HG03097 (cell line): ENCODE measurements at regions not wholly inside any gene's neighbourhood (a gene's known extent, or its start where the extent isn't known, plus 50 kb on each side); places are given as distances from the start of the nearest gene placed in this dataset.

ENCODE experiments used
- ATAC-seq: cut with Tn5 transposase; IDR thresholded peaks from one replicate; pipeline ENCODE4 v1.9.1; 2021; ENCODE audit not compliant: unreplicated experiment, low FRiP score

DNA sequence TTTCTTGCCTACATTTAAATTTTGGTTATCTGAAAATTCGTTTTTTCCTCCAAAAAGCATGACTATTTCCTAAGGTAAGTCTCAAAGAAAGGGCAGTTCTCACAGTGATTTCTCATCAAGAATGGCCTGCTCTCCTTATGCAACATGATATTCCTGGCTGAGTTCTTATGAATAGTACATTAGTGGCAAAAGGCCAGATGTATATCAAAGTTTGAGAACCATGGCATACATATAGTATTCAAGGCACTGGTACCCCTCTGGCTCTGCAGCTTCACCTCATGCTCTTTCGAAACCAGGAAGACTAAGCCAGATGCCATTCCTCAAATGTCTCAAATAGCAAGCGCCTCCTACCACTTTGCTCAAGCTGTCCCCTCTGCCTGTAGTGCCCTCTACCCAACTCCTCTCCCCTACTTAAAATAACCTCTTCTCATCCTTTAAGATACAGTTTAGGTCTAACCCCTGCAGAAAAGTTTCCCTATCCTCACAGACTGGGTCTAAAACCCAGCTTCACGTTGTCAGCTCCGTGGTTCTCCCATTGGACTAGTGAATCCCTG, 280.3 kb downstream of the HACE1 start:
- ATAC-seq, result no peak

DNA sequence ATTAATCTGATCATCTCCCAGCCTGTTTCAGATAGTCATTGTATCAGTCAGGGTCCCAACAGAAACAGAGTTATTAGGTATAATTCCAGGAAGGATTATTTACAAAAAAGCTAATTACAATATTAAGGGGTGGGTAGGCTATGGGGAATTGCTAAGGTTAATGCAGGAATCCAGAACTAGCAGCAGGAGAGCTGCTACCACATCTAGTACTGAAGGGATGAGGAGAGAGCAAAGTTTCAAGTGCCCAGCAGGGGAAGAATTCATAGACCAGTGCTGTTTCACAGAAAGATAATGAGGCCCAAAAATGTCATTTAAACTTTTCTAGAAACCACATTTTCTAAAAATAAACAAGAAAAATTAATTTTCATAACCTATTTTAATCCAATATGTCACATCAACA, 284.2 kb downstream of the HACE1 start:
- ATAC-seq, result no peak

GRCh38 chr6:104574135-104574750, 285.5 kb downstream of the HACE1 start:
- no peak for ATAC-seq

DNA sequence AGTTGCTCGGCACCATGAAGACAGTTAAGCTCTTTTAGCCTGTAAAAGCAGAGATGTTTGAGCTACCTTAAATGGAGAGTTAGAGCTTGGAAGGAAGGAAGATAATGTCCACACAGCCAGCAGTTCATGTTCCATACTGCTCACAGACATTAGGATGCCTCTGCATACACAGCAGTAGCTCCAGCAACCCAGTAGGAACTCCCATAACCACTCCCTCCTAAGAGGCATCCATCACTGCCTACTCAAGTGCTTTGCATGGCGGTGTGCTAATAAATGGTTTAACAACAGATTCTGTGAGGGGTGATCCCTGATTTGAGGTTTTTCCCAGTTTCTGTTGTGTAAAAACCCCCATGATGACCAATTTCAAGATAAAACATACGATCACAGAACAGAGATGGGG, 286.4 kb downstream of the HACE1 start:
- no peak for ATAC-seq

- no peak for ATAC-seq
These were observed 286.8 kb downstream of the HACE1 start for GRCh38 chr6:104572901-104573300.

DNA sequence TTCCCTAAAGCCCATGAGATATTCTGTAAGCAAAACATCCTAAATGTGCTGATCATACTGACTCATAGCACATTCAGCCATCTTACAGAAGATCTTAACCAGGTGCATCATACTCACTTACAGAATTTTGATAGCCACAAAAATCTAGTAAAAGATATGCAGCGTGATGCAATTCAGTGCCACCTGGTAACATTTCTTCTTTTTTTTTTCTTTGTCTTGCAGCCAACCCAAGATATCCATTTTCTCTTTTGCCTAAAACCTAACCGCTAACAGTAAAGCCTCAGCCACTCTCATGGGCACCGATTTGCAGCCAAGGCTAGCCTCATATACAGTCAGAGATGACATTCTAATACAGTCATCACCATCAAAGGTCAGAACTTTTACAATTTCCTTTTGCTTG, 293.3 kb downstream of the HACE1 start:
- ATAC-seq, result no peak

DNA sequence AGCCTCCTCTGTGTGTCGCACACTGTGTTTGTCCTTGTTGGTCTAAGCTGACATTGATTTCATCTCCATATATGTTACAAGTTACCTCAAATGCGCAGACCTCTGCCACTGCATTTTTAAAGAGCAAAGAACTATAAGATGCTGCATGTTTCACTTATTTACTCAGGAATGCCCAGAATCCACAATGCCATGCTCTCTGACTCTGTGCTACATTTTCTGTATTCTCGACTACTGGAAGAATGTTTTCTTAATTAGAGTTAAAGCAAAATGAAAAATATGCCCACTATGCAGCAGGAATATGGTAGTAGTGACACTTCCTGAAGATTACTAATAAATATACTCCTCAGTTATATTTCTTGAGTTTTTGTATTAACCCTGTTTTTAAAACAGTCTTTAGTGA, 296.4 kb downstream of the HACE1 start:
- no peak for ATAC-seq

- no peak for ATAC-seq
These were observed 300.1 kb downstream of the HACE1 start for GRCh38 chr6:104559435-104560202.

DNA sequence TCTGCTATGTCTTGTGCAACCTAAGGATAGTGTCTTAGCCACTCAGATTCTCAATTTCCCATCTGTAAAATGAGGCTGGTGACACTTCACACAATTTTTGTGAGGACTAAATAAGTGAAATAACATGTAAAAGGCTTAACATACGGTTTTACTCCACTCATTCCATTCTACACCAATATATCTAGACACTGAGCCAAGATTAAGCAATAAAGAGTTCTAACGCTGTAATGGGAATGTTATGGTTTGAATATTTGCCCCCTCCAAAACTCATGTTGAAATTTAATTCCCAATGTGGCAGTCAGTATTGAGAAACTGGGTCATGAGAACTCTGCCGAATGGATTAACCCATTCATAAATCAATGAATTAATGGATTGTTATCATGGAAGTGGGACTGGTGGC, 301.0 kb downstream of the HACE1 start:
- no peak for ATAC-seq

- no peak for ATAC-seq
These were observed 311.4 kb downstream of the HACE1 start for GRCh38 chr6:104548297-104548696.

DNA sequence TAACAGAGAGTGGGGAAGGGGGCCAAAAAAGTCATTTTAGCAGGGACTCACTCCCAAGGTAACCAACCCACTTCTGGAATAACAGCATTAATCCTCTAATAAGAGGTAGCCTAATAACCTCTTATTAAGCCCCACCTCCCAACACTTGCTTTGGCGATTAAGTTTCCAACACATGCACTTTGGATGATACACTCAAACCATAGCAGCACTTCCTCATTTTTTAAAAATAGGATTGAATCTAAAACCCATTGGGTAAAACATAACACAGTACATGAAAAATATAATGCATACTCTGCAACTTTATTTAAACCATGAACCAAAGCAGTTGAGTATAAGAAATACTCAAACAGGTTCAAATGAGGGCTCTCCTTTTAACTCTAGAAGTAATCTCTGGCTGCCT, 318.3 kb downstream of the HACE1 start:
- no peak for ATAC-seq

DNA sequence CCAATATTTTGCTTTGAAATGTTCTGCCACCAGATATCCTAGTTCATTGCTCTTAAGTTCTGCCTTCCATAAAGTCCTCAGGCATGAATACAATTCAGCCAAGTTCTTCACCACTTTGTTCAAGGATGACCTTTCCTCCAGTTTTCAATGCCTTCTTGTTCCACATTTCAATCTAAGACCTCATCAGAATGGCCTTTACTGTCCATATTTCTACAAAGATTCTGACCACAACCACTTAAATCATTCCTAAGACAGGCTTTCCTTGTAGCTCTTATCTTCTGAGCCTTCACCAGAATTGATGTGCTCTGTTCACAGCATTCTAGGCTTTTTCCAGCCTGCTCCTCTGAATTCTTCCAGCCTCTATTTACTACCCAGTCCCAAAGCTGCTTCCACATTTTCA, 319.0 kb downstream of the HACE1 start:
- no peak for ATAC-seq

DNA sequence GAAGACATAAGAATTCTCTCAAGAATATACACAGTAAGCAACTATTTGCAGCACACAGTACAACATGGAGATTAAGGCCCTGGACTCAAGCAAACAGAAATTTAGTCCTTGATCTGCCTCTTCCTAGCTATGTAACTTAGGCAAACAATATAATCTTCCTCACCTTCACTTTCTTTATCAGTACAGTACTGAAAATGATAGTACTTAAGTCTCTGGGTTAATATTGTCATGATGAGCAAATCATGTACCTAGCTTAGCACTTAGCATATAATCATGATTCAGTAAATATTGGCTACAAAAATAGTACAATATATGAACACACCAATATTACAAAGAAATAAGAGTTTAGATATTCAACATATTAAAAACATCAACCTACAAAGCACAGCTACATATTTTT, 320.5 kb downstream of the HACE1 start:
- no peak for ATAC-seq

DNA sequence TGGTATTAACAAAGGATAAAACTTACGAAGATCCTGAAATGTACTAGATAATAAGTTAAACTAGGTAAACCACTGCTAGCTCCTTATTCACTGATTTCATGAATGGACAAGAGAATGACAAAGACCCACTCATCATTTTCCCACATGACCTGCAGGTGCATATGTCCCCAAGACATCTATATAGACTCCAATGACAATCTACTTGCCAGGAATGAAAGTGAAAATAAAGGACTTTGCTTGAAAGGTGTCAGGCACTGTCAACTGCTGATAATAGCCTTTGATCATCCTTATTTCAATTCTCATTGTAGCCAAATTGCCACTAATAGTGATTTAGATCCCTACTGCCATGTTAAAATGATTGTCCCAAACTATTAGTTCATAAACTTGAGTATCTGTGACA, 321.8 kb downstream of the HACE1 start:
- no peak for ATAC-seq

DNA sequence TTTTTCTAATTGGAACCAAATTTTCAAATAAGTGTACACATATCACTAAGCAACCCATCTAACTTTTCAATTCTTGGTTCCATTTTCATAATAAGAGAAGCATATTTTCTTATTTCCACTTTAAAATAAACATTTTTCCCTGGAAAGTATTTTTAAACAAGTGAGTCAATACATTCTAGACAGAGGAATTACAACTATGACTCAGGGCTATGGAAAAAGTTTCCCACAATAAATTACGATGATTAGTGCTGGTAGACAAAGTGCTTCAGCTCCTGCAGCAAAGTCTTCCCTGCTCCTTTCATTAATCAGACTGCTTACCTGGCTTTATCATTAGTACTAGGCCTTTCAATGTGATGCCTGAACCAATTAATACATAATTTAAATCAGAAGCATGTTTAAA, 322.5 kb downstream of the HACE1 start:
- no peak for ATAC-seq

GRCh38 chr6:104532462-104532861, 327.3 kb downstream of the HACE1 start:
- ATAC-seq, result no peak

DNA sequence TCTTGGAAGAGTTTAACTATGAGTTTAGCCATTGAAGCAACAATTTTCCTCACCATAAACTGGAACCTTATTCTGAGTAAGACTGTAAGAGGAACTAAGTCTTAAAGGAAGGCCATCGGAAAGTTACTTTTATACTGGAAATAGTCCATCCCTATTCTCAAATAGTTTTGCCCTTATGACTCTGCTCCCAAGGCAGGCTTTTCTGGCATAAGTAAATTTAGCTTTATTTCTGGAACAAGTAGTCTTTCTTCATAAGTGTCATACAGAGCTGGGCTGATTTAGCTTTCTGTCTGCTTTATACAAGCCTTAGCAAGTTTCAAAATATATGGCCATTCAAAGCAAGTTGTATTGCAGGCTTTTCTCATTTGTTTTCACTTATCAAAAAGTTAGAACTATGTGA, 328.1 kb downstream of the HACE1 start:
- no peak for ATAC-seq

DNA sequence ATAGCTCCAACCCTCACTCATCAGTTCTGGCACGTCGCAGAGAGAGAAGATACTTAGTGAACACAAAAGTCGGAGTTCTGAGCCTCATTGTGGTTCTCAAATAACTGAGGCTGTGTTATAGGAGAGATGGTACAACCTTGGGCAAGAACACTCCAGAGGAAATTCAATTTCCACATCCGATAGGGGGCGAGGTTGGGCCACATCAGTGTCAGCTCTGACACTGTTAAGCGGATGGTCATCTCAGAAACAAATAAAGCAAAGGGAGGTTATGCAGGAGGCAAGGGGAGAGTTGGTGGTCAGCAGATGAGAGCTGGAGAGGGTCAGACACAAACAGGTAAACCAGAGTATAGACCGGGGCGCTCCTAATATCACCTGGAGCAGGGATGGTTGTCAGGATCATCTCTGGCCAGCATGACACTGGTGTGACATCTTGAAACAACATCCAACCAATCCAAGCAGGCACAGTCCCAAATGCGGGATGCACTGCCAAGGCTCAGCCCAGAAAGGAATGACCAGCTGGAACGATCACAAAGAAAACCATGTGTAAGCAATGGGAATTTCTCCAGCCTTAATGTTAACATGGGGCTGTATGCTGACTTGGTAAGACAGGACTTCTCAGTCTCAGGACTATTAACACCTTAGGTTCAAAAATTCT, 331.8 kb downstream of the HACE1 start:
- no peak for ATAC-seq

GRCh38 chr6:104527311-104527710, 332.4 kb downstream of the HACE1 start:
- ATAC-seq, result no peak

DNA sequence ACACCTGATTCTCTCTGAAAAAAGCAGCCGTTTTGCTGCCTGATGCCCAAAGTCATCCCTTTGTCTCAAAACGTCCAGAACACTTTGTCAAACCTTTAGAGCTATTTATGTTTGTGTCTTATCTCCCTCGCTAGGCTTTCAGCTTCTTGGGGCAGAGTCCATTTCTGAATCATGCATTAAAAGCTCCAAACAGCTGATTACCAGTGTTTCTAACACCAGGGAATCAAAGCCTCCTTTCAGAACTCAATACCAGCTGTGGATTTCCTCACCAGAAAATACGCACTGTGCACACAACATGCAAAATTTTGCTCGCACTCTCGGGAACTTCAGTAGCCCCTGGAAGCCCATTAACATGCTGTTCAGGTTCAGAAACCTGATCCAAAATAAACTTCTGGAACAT, 333.3 kb downstream of the HACE1 start:
- ATAC-seq, result no peak

- peak; percentile 99 for ATAC-seq
These were observed 333.9 kb downstream of the HACE1 start for GRCh38 chr6:104525677-104526322.
